Ectodermal cell (in vitro differentiated cells): ENCODE measurements at regions not wholly inside any gene's neighbourhood (a gene's known extent, or its start where the extent isn't known, plus 50 kb on each side); places are given as distances from the start of the nearest gene placed in this dataset.
"Not testable (repeated sequence)": the region's sequence is repeated elsewhere in the genome, so short reads cannot be mapped to it uniquely, and the experiment has no call there.

Experiments
- H3K27ac ChIP-seq: 2 replicates; pipeline ENCODE4 v1.7.0; 2013; ENCODE audit warnings: mild to moderate bottlenecking, low read depth, low read length; ENCODE audit not compliant: insufficient read depth, poor library complexity, severe bottlenecking
- H3K27me3 ChIP-seq: 2 replicates; pipeline ENCODE4 v1.7.0; 2013; ENCODE audit warnings: mild to moderate bottlenecking, low read length; ENCODE audit not compliant: insufficient read depth, control insufficient read depth, poor library complexity, severe bottlenecking
- H3K36me3 ChIP-seq: one replicate; pipeline ENCODE4 v1.7.0; 2013; ENCODE audit warnings: low read length; ENCODE audit not compliant: control insufficient read depth, insufficient read depth
- H3K4me1 ChIP-seq: one replicate; pipeline ENCODE4 v1.7.0; 2013; ENCODE audit warnings: low read length; ENCODE audit not compliant: control insufficient read depth, insufficient read depth
- H3K4me3 ChIP-seq: 2 replicates; pipeline ENCODE4 v1.7.0; 2013; ENCODE audit warnings: low read depth, low read length, control low read depth; ENCODE audit not compliant: insufficient read depth
- H3K9me3 ChIP-seq: 2 replicates; pipeline ENCODE4 v1.7.0; 2013; ENCODE audit warnings: mild to moderate bottlenecking, low read length, moderate library complexity; ENCODE audit not compliant: control insufficient read depth
- WGBS, 2 experiments: methylation state at CpG; one replicate each; pipeline ENCODE4 v1.1.7; 2013; ENCODE audit warnings: missing lambda C conversion rate in 2 of 2; 5-methylcytosine and 5-hydroxymethylcytosine counted together

DNA sequence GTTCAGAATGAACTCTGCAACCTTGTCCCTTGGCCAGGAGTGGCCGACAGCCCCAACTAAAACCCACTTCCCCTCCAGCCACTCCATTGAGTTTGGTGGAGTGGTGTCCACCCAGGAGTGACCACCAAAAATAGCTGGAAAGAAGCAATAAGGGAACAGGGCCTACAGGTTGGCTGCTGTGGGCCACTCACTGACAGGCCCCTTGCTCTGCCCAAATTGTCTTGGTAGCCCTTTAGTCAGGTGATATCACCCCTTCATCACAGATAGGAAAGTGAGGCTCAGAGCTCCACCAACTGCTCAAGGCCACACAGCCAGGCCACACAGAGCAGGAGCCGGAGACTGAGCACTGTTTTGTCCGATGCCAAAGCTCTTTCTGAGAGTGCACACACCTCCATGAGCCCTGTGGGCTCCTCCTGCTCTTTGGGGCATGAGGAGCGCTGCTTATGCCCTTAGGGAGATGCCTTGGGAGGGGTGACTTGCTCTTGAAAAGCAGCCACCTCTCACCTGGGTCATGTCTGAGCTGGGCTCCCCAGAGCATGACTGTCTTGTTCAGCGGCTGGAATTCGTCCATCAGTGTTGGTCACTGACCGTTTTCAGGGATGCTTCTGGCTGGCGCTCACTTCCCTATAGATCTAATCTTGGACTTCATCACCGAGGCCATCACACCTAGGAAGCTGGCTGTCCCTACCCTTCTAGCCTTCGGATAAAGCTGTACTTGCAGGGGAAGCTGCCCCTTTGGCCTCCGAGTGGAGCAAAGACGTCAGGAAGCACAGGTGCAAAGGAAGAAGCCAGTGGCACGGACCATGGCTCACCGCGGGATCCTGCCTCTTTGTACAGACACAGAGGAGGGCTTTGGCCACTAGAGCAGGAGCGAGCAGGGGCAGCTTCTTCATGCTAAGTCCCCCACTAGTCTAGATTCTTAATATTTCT is 186.0 kb upstream of the ZNF469 start:
- Histone ChIP-seq H3K27me3 (no peaks in the 10 kb centered on the region), H3K4me1 (no peaks in the 10 kb centered on the region), H3K27ac (no peak overlapping the region), H3K4me3 (no peak overlapping the region), H3K36me3 (no peaks in the 10 kb centered on the region), H3K9me3 (no peaks in the 10 kb centered on the region)
- 85 to 88% methylated on average over 16 of the region's 16 CpGs for WGBS, 2 experiments

DNA sequence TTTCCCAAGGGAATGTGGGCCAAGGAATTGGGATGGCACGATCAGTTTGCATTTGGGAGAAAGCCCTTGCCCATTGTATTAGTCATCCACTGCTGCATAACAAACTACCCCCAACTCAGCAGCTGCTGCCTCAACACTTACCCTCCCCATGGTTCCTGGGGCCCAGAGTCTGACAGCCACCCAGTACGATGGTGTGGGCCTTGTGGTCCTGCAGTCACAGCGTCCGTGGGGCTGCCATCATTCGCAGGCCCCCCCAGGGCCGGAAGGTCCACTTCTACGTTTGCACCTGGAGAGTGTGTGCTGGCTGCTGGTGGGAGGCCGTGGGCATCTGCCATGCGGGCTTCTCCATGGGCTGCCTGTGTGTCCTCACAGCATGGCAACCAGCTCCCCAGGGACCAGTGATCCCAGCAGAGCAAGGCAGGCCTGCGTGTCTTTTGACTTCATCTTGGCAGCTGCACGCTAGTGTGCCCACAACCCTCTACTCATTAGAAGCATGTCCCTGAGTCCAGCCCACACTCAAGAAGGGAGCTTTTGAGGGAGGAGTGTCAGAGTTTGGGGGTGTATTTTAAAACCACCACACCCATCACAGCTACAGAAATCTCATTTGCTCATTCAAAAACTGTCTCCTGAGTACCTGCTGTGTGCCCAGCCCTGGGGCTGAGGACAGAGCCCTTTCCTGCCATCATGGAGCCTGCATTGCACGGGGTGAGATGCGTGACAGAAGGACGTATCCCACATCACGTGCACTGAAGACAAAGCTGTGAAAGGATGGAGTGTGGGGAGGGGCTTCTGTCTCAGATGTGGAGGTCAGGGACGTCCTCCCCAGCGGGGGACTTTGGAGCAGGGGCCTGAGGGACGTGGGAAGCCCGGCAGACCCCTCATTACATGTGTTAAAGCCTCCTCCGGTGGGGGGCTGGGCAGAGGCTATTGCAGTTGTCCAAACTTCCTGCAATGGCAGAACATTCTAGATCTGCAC is 185.0 kb upstream of the ZNF469 start:
- H3K9me3 ChIP-seq: no peaks in the 10 kb centered on the region
- H3K36me3 ChIP-seq: no peaks in the 10 kb centered on the region
- no peak overlapping the region for H3K27ac ChIP-seq
- 90 to 91% methylated on average over 20 of the region's 20 CpGs for WGBS, 2 experiments
- no peaks in the 10 kb centered on the region for H3K4me1 ChIP-seq
- H3K4me3 ChIP-seq: no peak overlapping the region
- no peaks in the 10 kb centered on the region for H3K27me3 ChIP-seq

DNA sequence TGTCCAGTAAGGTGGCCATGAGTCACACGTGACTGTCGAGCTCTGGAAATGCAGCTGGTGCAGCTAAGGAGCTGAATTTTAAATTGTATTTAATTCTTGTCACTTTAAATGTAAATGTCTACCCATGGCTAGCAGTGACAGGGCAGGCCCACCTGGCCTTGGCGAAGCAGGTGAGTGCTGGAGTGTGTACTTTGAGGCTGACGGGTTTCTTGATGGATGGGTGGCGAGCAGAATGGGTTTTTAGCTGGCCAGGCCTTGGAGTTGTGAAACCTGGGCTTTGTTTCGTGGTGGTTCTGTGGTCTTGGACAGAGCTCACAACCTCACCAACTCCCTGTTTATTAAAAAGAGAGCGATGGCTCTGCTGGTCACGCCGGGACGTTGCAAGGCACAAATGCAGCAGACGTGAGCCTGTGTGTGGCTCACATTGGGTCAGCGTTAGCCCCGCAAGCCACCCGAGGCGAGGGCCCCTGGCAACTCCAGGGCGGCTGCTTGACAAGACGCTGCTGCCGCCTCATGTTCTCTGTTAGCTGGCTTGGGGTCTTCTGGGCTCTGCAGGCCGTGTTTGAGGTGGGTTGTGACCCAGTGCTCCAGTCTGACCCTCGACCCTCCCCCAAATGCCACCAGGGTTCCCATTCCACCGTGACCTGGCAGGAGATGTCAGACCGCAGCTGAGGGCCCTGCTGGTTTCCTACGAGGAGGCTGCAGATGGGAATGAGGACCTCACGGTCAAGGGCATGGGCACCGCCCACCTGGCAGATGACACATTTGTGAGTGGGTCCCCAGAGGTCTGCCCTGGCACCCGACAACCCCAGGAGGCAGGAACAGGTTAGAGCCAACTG is 184.1 kb upstream of the ZNF469 start:
- H3K9me3 ChIP-seq, H3K27me3 ChIP-seq: not testable (repeated sequence)
- 90% methylated on average over 18 to 24 of the region's 26 CpGs for WGBS, 2 experiments

DNA sequence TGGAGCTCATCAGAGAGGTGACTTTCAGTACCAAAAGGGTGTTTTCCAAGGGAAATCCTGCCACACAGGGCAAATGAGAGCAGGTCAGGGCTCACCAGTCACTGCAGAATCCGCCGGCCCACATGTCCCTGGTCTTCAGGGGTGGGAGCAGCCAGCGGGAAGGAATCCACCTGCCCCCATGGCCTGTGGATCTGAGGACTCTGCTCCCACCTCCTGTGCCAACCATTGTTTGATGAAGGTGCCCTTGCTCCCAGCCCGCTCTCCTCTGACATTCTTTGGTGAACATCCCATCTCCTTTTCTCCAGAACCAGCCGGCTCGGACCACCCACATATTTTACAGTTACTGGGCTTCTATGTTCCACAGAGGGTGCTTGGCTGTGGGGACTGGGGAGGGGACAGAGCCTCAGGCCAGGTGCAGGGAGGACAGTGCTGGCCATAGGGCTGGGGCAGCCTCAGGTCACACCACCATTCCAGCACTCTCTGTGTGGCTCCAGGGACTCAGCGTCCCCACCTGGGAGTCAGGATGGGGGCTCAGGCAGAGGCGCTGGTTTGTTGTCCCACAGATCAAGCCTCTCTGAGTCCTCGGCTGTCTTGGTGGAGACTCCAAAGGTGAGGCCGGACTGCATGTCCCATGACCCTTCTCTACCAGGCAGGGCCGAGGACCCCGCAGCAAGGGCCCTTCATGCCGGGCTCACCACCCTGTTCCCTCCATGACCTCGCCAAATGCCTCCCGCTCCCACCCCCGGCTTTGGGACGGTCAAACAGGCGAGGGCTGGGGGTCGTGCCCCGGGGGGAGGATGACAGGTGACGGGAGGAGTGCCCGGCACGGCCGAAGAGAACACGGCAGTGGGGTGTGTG is 183.2 kb upstream of the ZNF469 start:
- H3K36me3 ChIP-seq, H3K27me3 ChIP-seq, H3K4me1 ChIP-seq, H3K4me3 ChIP-seq, H3K9me3 ChIP-seq, H3K27ac ChIP-seq: not testable (repeated sequence)
- 86 to 88% methylated on average over 22 to 25 of the region's 25 CpGs for WGBS, 2 experiments

More for the DNA sequence above, 184.1 kb upstream of the ZNF469 start:
- H3K27ac ChIP-seq, H3K36me3 ChIP-seq, H3K4me1 ChIP-seq, H3K4me3 ChIP-seq: not testable (repeated sequence)

DNA sequence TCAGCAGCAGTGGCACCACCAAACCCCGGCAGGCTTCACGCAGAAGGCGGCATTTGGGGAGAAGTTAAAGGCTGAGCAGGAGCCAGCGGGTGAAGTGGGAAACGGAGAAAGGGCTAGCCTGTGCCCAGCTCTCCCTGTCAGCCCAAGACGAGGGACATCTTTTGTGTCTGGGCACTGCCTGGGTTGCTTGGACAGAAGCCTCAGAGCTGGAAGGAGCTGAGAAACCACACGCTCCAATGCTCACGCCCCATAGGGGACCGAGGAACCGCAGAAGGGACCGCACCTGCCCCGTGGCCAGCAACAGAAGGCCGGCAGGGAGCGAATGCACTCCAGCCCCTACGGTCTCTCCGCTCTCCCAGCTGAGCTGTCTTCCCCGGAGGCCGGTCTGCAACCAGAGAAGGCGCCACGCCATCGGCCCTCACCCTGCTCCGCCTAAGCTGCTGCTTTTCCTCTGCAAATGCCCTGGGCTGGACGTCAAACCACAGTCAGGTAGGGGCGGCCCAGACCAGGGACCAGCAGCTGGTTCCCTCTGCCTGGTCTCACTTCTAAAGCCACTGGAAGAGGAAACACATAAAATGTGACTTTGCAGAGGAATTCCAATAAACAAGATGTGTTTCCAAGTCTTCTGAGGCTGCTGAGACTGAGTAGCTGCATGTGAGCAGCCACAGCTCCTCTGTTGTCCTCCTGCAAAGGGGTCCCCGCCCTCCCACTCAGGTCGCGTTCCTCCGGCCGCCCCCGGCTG is 182.4 kb upstream of the ZNF469 start:
- WGBS, 2 experiments: 82 to 83% methylated on average over 27 of the region's 30 CpGs
- not testable (repeated sequence) for H3K27me3 ChIP-seq, H3K9me3 ChIP-seq, H3K4me3 ChIP-seq, H3K4me1 ChIP-seq, H3K27ac ChIP-seq, H3K36me3 ChIP-seq

- Histone ChIP-seq H3K27ac (no peak overlapping the region), H3K36me3 (no peaks in the 10 kb centered on the region), H3K4me3 (no peak overlapping the region), H3K27me3 (no peaks in the 10 kb centered on the region), H3K4me1 (no peaks in the 10 kb centered on the region), H3K9me3 (no peaks in the 10 kb centered on the region)
- 90 to 91% methylated on average over 13 of the region's 13 CpGs for WGBS, 2 experiments
Measured at GRCh38 chr16:88200896-88201185, 181.9 kb upstream of the ZNF469 start.

- not testable (repeated sequence) for H3K36me3 ChIP-seq, H3K4me3 ChIP-seq, H3K27me3 ChIP-seq, H3K4me1 ChIP-seq, H3K27ac ChIP-seq, H3K9me3 ChIP-seq
- 92% methylated on average over 9 of the region's 9 CpGs for WGBS, 2 experiments
Measured at GRCh38 chr16:88201611-88202010, 181.1 kb upstream of the ZNF469 start.

GRCh38 chr16:88202207-88202745 is 180.5 kb upstream of the ZNF469 start:
- H3K4me1 ChIP-seq: no peaks in the 10 kb centered on the region
- no peak overlapping the region for H3K4me3 ChIP-seq
- no peak overlapping the region for H3K27ac ChIP-seq
- no peaks in the 10 kb centered on the region for H3K9me3 ChIP-seq
- no peaks in the 10 kb centered on the region for H3K27me3 ChIP-seq
- H3K36me3 ChIP-seq: no peaks in the 10 kb centered on the region
- 89% methylated on average over 13 of the region's 13 CpGs for WGBS, 2 experiments
